ENCODE measurements at regions not wholly inside any gene's neighbourhood (a gene's known extent, or its start where the extent isn't known, plus 50 kb on each side); places are given as distances from the start of the nearest gene placed in this dataset.

DNA sequence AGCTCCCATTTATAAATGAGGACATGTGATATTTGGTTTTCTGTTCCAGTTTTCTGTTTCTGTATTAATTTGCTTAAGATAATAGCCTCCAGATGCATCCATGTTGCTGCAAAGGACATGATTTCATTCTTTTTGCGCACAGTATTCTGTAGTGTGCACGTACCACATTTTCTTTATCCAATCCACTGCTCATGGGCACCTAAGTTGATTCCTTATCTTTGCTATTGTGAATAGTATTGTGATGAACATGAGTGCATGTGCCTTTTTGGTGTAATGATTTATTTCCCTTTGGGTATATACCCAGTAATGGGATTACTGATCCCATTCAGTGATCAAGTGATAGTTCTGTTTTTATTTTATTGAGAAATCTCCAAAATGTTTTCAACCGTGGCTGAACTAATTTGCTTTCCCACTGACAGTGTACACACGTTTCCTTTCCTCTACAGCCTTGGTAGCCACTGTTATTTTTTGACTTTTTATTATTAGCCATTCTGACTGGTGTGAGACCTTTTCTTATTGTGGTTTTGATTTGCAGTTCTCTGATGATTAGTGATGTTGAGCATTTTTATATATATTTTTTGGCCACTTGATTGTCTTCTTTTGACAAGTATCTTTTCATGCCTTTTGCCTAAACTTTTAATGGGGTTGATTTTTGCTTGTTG, 226.0 kb upstream of the ANO3 start:
- Histone ChIP-seq H3K27ac (no peak overlapping the region), H3K36me3 (no peaks in the 10 kb centered on the region), H3K9me3 (no peaks in the 10 kb centered on the region), H3K4me1 (no peaks in the 10 kb centered on the region), H3K27me3 (no peaks in the 10 kb centered on the region), H3K4me3 (no peak overlapping the region)
- intact Hi-C loops (cut with DNase I), result no loop called here
- DNase-seq (ENCODE audit: low spot score in 2 of 2), result no peak
- TF ChIP-seq, protein P1, sequence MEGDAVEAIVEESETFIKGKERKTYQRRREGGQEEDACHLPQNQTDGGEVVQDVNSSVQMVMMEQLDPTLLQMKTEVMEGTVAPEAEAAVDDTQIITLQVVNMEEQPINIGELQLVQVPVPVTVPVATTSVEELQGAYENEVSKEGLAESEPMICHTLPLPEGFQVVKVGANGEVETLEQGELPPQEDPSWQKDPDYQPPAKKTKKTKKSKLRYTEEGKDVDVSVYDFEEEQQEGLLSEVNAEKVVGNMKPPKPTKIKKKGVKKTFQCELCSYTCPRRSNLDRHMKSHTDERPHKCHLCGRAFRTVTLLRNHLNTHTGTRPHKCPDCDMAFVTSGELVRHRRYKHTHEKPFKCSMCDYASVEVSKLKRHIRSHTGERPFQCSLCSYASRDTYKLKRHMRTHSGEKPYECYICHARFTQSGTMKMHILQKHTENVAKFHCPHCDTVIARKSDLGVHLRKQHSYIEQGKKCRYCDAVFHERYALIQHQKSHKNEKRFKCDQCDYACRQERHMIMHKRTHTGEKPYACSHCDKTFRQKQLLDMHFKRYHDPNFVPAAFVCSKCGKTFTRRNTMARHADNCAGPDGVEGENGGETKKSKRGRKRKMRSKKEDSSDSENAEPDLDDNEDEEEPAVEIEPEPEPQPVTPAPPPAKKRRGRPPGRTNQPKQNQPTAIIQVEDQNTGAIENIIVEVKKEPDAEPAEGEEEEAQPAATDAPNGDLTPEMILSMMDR (IDR thresholded peaks at IDR 0.05), result no peak

DNA sequence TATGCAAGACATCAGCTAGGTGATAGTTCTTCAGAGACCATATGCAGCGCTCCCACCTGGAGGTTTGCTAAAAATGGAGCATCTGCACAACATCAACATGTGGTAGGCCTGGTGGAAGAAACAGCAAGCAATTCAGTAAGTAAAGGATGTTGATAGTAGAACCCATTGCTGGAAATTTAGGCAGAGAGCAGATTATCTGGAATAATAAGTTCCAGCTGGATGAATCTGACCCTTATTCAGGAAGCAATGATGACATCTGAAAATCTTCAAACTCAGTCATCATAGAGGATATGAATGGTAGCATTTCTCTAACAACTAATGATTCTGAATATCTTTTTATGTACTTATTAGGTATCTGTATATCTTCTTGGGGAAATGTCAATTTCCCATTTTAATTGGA, 225.2 kb upstream of the ANO3 start:
- Histone ChIP-seq H3K27ac (no peak overlapping the region), H3K27me3 (no peaks in the 10 kb centered on the region), H3K9me3 (no peaks in the 10 kb centered on the region), H3K36me3 (no peaks in the 10 kb centered on the region), H3K4me1 (no peaks in the 10 kb centered on the region), H3K4me3 (no peak overlapping the region)
- intact Hi-C loops (cut with DNase I), result no loop called here
- no peak for DNase-seq (ENCODE audit: low spot score in 2 of 2)
- TF ChIP-seq, protein P1 (IDR thresholded peaks at IDR 0.05), result no peak

DNA sequence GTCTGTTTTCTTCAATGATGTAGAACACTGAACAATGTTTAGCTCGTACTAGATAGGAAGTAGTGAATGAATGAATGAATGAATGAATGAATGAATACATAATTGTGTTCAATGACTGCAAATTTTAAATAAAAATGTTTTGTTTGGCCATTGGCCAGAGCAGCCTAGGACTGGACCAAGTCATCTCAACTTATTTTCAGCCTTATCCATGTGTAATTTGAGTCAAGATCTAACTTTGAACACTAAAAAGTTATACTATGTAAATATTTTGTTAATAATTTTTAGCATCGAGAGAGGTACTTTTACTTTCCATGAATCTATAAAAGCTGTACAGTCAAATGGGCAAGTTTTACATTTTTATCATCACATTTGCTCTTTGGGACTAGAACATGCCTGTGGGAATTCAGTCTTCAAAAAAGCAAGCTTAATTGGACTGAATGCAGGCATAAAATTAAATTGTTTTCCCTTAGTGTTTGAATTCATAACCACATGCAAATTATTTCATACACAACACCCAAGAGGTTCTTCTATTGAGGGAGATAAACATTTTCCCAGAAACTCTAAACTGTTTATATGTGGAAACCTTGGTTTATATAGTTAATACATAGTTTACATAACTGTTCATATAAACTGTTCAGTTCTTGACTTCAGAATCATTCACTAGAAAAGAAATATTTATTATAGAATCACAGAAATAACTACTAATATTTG, 222.1 kb upstream of the ANO3 start:
- Histone ChIP-seq H3K9me3 (no peaks in the 10 kb centered on the region), H3K4me3 (no peak overlapping the region), H3K27me3 (no peaks in the 10 kb centered on the region), H3K4me1 (no peaks in the 10 kb centered on the region), H3K27ac (no peak overlapping the region), H3K36me3 (no peaks in the 10 kb centered on the region)
- DNase-seq (ENCODE audit: low spot score in 2 of 2), result no peak
- intact Hi-C loops (cut with DNase I), result no loop called here
- TF ChIP-seq, protein P1 (IDR thresholded peaks at IDR 0.05), result no peak

DNA sequence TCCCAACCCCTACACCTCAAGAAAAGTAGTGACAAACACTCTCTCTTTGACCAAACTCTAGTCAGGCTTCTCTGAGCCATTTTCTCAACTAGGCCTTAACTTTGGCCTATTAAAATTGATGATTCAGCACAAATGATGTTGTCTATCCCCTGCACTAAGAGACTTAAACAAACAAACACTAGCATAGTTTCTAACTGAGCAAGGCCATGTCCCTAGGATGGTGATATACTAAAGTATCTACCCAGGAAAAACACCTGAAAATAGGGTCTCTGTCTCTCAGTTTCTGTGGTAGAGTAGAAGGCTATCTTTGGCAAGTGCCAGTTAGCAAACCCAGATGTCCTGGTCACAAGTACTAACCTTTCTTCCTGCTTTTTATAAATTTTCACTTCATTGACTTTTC, 219.7 kb upstream of the ANO3 start:
- Histone ChIP-seq H3K27me3 (no peaks in the 10 kb centered on the region), H3K36me3 (no peaks in the 10 kb centered on the region), H3K4me1 (no peaks in the 10 kb centered on the region), H3K4me3 (no peak overlapping the region), H3K9me3 (no peaks in the 10 kb centered on the region), H3K27ac (no peak overlapping the region)
- TF ChIP-seq, protein P1 (IDR thresholded peaks at IDR 0.05), result no peak
- intact Hi-C loops (cut with DNase I), result no loop called here
- DNase-seq (ENCODE audit: low spot score in 2 of 2), result no peak

DNA sequence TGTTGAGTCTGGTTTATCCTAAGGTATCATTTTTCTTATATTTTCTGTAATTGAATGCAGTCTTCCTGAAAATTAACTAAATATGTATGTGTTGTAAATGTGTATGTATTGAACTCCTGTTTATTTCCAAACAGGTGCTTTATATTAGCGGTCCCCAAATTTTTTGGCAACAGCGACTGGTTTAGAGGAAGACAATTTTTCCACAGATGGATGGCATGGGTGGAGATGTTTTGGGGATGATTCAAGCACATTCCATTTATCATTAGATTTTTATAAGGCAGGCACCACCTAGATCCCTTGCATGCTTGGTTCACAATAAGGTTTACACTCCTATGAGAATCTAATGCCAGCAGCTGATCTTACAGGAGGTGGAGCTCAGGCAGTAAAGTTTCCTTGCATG, 210.5 kb upstream of the ANO3 start:
- Histone ChIP-seq H3K27me3 (no peaks in the 10 kb centered on the region), H3K4me3 (no peak overlapping the region), H3K27ac (no peak overlapping the region), H3K9me3 (no peaks in the 10 kb centered on the region), H3K36me3 (no peaks in the 10 kb centered on the region), H3K4me1 (no peaks in the 10 kb centered on the region)
- no peak for DNase-seq (ENCODE audit: low spot score in 2 of 2)
- TF ChIP-seq, protein P1 (IDR thresholded peaks at IDR 0.05), result no peak
- intact Hi-C loops (cut with DNase I), result no loop called here
